ENCODE measurements at regions not wholly inside any gene's neighbourhood (a gene's known extent, or its start where the extent isn't known, plus 50 kb on each side); places are given as distances from the start of the nearest gene placed in this dataset.

GRCh38 chr1:194114288-194114687, 927.9 kb upstream of the B3GALT2 start:
- TF ChIP-seq, protein P1, sequence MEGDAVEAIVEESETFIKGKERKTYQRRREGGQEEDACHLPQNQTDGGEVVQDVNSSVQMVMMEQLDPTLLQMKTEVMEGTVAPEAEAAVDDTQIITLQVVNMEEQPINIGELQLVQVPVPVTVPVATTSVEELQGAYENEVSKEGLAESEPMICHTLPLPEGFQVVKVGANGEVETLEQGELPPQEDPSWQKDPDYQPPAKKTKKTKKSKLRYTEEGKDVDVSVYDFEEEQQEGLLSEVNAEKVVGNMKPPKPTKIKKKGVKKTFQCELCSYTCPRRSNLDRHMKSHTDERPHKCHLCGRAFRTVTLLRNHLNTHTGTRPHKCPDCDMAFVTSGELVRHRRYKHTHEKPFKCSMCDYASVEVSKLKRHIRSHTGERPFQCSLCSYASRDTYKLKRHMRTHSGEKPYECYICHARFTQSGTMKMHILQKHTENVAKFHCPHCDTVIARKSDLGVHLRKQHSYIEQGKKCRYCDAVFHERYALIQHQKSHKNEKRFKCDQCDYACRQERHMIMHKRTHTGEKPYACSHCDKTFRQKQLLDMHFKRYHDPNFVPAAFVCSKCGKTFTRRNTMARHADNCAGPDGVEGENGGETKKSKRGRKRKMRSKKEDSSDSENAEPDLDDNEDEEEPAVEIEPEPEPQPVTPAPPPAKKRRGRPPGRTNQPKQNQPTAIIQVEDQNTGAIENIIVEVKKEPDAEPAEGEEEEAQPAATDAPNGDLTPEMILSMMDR (IDR thresholded peaks at IDR 0.05): no peak
- TF ChIP-seq POLR2A (IDR thresholded peaks at IDR 0.05): no peak

Data from heart left ventricle (tissue), 13 donors.